WTC11 (cell line): ENCODE measurements at regions not wholly inside any gene's neighbourhood (a gene's known extent, or its start where the extent isn't known, plus 50 kb on each side); places are given as distances from the start of the nearest gene placed in this dataset.

Source experiments
- ATAC-seq: fragments of 200-7000 bp; cut with Tn5 transposase; 2 replicates; pipeline ENCODE4 v1.10.0; 2021; ENCODE audit warnings: mild to moderate bottlenecking, moderate library complexity
- CTCF ChIA-PET: fragments of 300-600 bp; sonication (Branson Sonifier 250); formaldehyde crosslinking; loops from one replicate; lab custom pipeline; 2021; ENCODE audit warnings: antibody characterized with exemption; lab: Charles Lee
- POLR2A ChIA-PET: fragments of 350-600 bp; sonication (Branson Sonifier 250); formaldehyde crosslinking; loops from one replicate; lab custom pipeline; 2021; ENCODE audit warnings: antibody characterized with exemption; lab: Charles Lee
- DNase-seq: peaks from one replicate; pipeline ENCODE4 v3.0.0; 2021; ENCODE audit warnings: low spot score
- H3K27ac Mint-ChIP-seq: 2 replicates; pipeline ENCODE4 v1.8.0; 2021; ENCODE audit warnings: mixed read lengths
- H3K27me3 Mint-ChIP-seq: 2 replicates; pipeline ENCODE4 v1.8.0; 2021; ENCODE audit warnings: low read depth, mild to moderate bottlenecking, moderate library complexity, mixed read lengths
- H3K36me3 Mint-ChIP-seq: 2 replicates; pipeline ENCODE4 v1.8.0; 2021; ENCODE audit warnings: mixed read lengths
- H3K4me1 Mint-ChIP-seq: 2 replicates; pipeline ENCODE4 v1.8.0; 2022; ENCODE audit warnings: mixed read lengths
- H3K4me3 Mint-ChIP-seq: 2 replicates; pipeline ENCODE4 v1.8.0; 2021; ENCODE audit warnings: mild to moderate bottlenecking, moderate library complexity, mixed read lengths
- H3K9me3 Mint-ChIP-seq: 2 replicates; pipeline ENCODE4 v1.8.0; 2021; ENCODE audit warnings: mixed read lengths
- ELF4 ChIP-seq: sonication (generic); formaldehyde crosslinking; IDR thresholded peaks from 2 replicates; pipeline ENCODE4 v1.8.1; 2022; ENCODE audit warnings: low read depth, mild to moderate bottlenecking, moderate library complexity, missing genetic modification reagents
- ESRRA ChIP-seq: sonication (generic); formaldehyde crosslinking; IDR thresholded peaks from 2 replicates; pipeline ENCODE4 v1.8.1; 2022; ENCODE audit warnings: mild to moderate bottlenecking, missing genetic modification reagents, borderline replicate concordance
- FOXK1 ChIP-seq: sonication (generic); formaldehyde crosslinking; IDR thresholded peaks from 2 replicates; pipeline ENCODE4 v1.8.0; 2022; ENCODE audit warnings: mild to moderate bottlenecking, moderate library complexity, missing genetic modification reagents
- GRHL2 ChIP-seq: fragments of 250-450 bp; sonication (Bioruptor Pico); IDR thresholded peaks from 2 replicates; pipeline ENCODE4 v1.8.0; 2022; ENCODE audit warnings: mild to moderate bottlenecking, moderate library complexity; ENCODE audit not compliant: insufficient replicate concordance, severe bottlenecking
- GTF2I ChIP-seq: fragments of 250-450 bp; sonication (Bioruptor Pico); conservative IDR thresholded peaks from 2 replicates; pipeline ENCODE4 v1.4.0; 2021; ENCODE audit warnings: mild to moderate bottlenecking
- JUN ChIP-seq: sonication (generic); formaldehyde crosslinking; IDR thresholded peaks from 2 replicates; pipeline ENCODE4 v1.8.0; 2023; ENCODE audit warnings: mild to moderate bottlenecking, missing genetic modification reagents
- NFE2L1 ChIP-seq: sonication (generic); formaldehyde crosslinking; IDR thresholded peaks from 2 replicates; pipeline ENCODE4 v1.8.1; 2023; ENCODE audit warnings: missing genetic modification reagents
- OVOL2 ChIP-seq: fragments of 250-450 bp; sonication (Bioruptor Pico); IDR thresholded peaks from 2 replicates; pipeline ENCODE4 v1.9.0; 2021; ENCODE audit warnings: mild to moderate bottlenecking, borderline replicate concordance
- SP1 ChIP-seq: sonication (generic); formaldehyde crosslinking; conservative IDR thresholded peaks from 2 replicates; pipeline ENCODE4 v1.8.1; 2022; ENCODE audit warnings: missing genetic modification reagents
- TCF7 ChIP-seq: sonication (generic); formaldehyde crosslinking; IDR thresholded peaks from 2 replicates; pipeline ENCODE4 v1.8.0; 2022; ENCODE audit warnings: mild to moderate bottlenecking, low read depth, missing genetic modification reagents, moderate library complexity
- TEAD4 ChIP-seq: sonication (generic); formaldehyde crosslinking; IDR thresholded peaks from 2 replicates; pipeline ENCODE4 v1.8.0; 2022; ENCODE audit warnings: mild to moderate bottlenecking, missing genetic modification reagents
- USF1 ChIP-seq: sonication (generic); formaldehyde crosslinking; IDR thresholded peaks from 2 replicates; pipeline ENCODE4 v1.8.0; 2022; ENCODE audit warnings: mild to moderate bottlenecking, missing genetic modification reagents
- ZNF121 ChIP-seq: sonication (generic); formaldehyde crosslinking; IDR thresholded peaks from 2 replicates; pipeline ENCODE4 v1.8.0; 2023; ENCODE audit warnings: missing genetic modification reagents
- ZNF138 ChIP-seq: sonication (generic); formaldehyde crosslinking; conservative IDR thresholded peaks from 2 replicates; pipeline ENCODE4 v1.8.1; 2022; ENCODE audit warnings: mild to moderate bottlenecking, moderate library complexity, missing genetic modification reagents
- ZNF219 ChIP-seq: sonication (generic); formaldehyde crosslinking; IDR thresholded peaks from 2 replicates; pipeline ENCODE4 v1.8.0; 2023; ENCODE audit warnings: missing genetic modification reagents, mild to moderate bottlenecking, borderline replicate concordance
- ZNF263 ChIP-seq: sonication (generic); formaldehyde crosslinking; IDR thresholded peaks from 2 replicates; pipeline ENCODE4 v1.8.1; 2022; ENCODE audit warnings: low read depth, mild to moderate bottlenecking, moderate library complexity, missing genetic modification reagents
- ZNF416 ChIP-seq: fragments of 250-450 bp; sonication (Bioruptor Pico); IDR thresholded peaks from 2 replicates; pipeline ENCODE4 v1.9.0; 2021; ENCODE audit warnings: mild to moderate bottlenecking, inconsistent platforms
- ZNF423 ChIP-seq: fragments of 250-450 bp; sonication (Bioruptor Pico); IDR thresholded peaks from 2 replicates; pipeline ENCODE4 v2.1.2; 2022; ENCODE audit warnings: mild to moderate bottlenecking, moderate library complexity
- TF ChIP-seq, protein P1 (sequence below): sonication (generic); formaldehyde crosslinking; IDR thresholded peaks from 2 replicates; pipeline ENCODE4 v1.8.1; 2022; ENCODE audit warnings: mild to moderate bottlenecking, missing genetic modification reagents, moderate library complexity, borderline replicate concordance
- TF ChIP-seq, protein P2 (sequence below): sonication (generic); formaldehyde crosslinking; IDR thresholded peaks from 2 replicates; pipeline ENCODE4 v1.8.1; 2022; ENCODE audit warnings: low read depth, mild to moderate bottlenecking, moderate library complexity, missing genetic modification reagents, borderline replicate concordance
- TF ChIP-seq, protein P3 (sequence below): fragments of 250-450 bp; sonication (Bioruptor Pico); IDR thresholded peaks from 2 replicates; pipeline ENCODE4 v1.9.0; 2021; ENCODE audit warnings: mild to moderate bottlenecking, borderline replicate concordance
- TF ChIP-seq, protein P4 (sequence below): sonication (generic); formaldehyde crosslinking; IDR thresholded peaks from 2 replicates; pipeline ENCODE4 v1.8.1; 2023; ENCODE audit warnings: mild to moderate bottlenecking, missing genetic modification reagents, moderate library complexity

GRCh38 chr18:57270156-57270555 is 82.2 kb upstream of the ST8SIA3 start:
- ATAC-seq (no peak), DNase-seq (no peak)
- Mint-ChIP-seq H3K9me3 (no peaks in the 10 kb centered on the region), H3K27ac (no peak overlapping the region), H3K36me3 (no peaks in the 10 kb centered on the region), H3K4me1 (0 out of 2 replicates have a peak, but pooled peaks cover 3% of the 10 kb centered on the region), H3K27me3 (no peaks in the 10 kb centered on the region), H3K4me3 (no peak overlapping the region)
- no peak for TF ChIP-seq ZNF263 (CRISPR knock-in tag)
- TF ChIP-seq ZNF138 (CRISPR knock-in tag), result no peak
- TF ChIP-seq, protein P1, sequence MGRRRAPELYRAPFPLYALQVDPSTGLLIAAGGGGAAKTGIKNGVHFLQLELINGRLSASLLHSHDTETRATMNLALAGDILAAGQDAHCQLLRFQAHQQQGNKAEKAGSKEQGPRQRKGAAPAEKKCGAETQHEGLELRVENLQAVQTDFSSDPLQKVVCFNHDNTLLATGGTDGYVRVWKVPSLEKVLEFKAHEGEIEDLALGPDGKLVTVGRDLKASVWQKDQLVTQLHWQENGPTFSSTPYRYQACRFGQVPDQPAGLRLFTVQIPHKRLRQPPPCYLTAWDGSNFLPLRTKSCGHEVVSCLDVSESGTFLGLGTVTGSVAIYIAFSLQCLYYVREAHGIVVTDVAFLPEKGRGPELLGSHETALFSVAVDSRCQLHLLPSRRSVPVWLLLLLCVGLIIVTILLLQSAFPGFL, result no peak
- no peak for TF ChIP-seq ZNF121
- TF ChIP-seq, protein P2, sequence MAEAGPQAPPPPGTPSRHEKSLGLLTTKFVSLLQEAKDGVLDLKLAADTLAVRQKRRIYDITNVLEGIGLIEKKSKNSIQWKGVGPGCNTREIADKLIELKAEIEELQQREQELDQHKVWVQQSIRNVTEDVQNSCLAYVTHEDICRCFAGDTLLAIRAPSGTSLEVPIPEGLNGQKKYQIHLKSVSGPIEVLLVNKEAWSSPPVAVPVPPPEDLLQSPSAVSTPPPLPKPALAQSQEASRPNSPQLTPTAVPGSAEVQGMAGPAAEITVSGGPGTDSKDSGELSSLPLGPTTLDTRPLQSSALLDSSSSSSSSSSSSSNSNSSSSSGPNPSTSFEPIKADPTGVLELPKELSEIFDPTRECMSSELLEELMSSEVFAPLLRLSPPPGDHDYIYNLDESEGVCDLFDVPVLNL (CRISPR knock-in tag), result no peak
- no peak for TF ChIP-seq ZNF423 (CRISPR knock-in tag)
- no peak for TF ChIP-seq ZNF219
- TF ChIP-seq GRHL2 (CRISPR knock-in tag), result no peak
- TF ChIP-seq ELF4 (CRISPR knock-in tag), result no peak
- ChIA-PET CTCF (no interaction called here), POLR2A (no interaction called here)

- H3K27ac Mint-ChIP-seq, result no peak overlapping the region
- ATAC-seq (no peak), DNase-seq (no peak)
- CTCF ChIA-PET, result no interaction called here
- POLR2A ChIA-PET, result no interaction called here
- H3K9me3 Mint-ChIP-seq, result no peaks in the 10 kb centered on the region
- no peaks in the 10 kb centered on the region for H3K36me3 Mint-ChIP-seq
- H3K4me3 Mint-ChIP-seq, result no peak overlapping the region
- H3K4me1 Mint-ChIP-seq, result peaks cover 7% of the 10 kb centered on the region
- TF ChIP-seq SP1 (CRISPR knock-in tag), result no peak
- TF ChIP-seq FOXK1 (CRISPR knock-in tag), result no peak
- no peak for TF ChIP-seq OVOL2 (CRISPR knock-in tag)
- no peak for TF ChIP-seq GTF2I (CRISPR knock-in tag)
- TF ChIP-seq TEAD4 (CRISPR knock-in tag), result no peak
- TF ChIP-seq TCF7 (CRISPR knock-in tag), result no peak
- TF ChIP-seq JUN (CRISPR knock-in tag), result no peak
- no peaks in the 10 kb centered on the region; the same call in 1 of the 2 replicates for H3K27me3 Mint-ChIP-seq
Observed at GRCh38 chr18:57273194-57273593, 79.2 kb upstream of the ST8SIA3 start.

GRCh38 chr18:57275111-57275510 is 77.2 kb upstream of the ST8SIA3 start:
- DNase-seq, result no peak
- Mint-ChIP-seq H3K27me3 (no peaks in the 10 kb centered on the region; the same call in 1 of the 2 replicates), H3K4me3 (no peak overlapping the region), H3K9me3 (no peaks in the 10 kb centered on the region), H3K36me3 (no peaks in the 10 kb centered on the region), H3K27ac (no peak overlapping the region), H3K4me1 (peaks cover 7% of the 10 kb centered on the region)
- ChIA-PET POLR2A (no interaction called here), CTCF (no interaction called here)
- TF ChIP-seq, protein P3, sequence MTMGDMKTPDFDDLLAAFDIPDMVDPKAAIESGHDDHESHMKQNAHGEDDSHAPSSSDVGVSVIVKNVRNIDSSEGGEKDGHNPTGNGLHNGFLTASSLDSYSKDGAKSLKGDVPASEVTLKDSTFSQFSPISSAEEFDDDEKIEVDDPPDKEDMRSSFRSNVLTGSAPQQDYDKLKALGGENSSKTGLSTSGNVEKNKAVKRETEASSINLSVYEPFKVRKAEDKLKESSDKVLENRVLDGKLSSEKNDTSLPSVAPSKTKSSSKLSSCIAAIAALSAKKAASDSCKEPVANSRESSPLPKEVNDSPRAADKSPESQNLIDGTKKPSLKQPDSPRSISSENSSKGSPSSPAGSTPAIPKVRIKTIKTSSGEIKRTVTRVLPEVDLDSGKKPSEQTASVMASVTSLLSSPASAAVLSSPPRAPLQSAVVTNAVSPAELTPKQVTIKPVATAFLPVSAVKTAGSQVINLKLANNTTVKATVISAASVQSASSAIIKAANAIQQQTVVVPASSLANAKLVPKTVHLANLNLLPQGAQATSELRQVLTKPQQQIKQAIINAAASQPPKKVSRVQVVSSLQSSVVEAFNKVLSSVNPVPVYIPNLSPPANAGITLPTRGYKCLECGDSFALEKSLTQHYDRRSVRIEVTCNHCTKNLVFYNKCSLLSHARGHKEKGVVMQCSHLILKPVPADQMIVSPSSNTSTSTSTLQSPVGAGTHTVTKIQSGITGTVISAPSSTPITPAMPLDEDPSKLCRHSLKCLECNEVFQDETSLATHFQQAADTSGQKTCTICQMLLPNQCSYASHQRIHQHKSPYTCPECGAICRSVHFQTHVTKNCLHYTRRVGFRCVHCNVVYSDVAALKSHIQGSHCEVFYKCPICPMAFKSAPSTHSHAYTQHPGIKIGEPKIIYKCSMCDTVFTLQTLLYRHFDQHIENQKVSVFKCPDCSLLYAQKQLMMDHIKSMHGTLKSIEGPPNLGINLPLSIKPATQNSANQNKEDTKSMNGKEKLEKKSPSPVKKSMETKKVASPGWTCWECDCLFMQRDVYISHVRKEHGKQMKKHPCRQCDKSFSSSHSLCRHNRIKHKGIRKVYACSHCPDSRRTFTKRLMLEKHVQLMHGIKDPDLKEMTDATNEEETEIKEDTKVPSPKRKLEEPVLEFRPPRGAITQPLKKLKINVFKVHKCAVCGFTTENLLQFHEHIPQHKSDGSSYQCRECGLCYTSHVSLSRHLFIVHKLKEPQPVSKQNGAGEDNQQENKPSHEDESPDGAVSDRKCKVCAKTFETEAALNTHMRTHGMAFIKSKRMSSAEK (CRISPR knock-in tag), result no peak
- TF ChIP-seq, protein P4, sequence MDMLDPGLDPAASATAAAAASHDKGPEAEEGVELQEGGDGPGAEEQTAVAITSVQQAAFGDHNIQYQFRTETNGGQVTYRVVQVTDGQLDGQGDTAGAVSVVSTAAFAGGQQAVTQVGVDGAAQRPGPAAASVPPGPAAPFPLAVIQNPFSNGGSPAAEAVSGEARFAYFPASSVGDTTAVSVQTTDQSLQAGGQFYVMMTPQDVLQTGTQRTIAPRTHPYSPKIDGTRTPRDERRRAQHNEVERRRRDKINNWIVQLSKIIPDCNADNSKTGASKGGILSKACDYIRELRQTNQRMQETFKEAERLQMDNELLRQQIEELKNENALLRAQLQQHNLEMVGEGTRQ (CRISPR knock-in tag), result no peak
- TF ChIP-seq ZNF423 (CRISPR knock-in tag), result no peak
- TF ChIP-seq ESRRA (CRISPR knock-in tag), result no peak
- no peak for TF ChIP-seq USF1
- TF ChIP-seq ZNF416 (CRISPR knock-in tag), result no peak
- TF ChIP-seq NFE2L1 (CRISPR knock-in tag), result no peak
- no peak for ATAC-seq
